ENCODE measurements at regions not wholly inside any gene's neighbourhood (a gene's known extent, or its start where the extent isn't known, plus 50 kb on each side); places are given as distances from the start of the nearest gene placed in this dataset.

DNA sequence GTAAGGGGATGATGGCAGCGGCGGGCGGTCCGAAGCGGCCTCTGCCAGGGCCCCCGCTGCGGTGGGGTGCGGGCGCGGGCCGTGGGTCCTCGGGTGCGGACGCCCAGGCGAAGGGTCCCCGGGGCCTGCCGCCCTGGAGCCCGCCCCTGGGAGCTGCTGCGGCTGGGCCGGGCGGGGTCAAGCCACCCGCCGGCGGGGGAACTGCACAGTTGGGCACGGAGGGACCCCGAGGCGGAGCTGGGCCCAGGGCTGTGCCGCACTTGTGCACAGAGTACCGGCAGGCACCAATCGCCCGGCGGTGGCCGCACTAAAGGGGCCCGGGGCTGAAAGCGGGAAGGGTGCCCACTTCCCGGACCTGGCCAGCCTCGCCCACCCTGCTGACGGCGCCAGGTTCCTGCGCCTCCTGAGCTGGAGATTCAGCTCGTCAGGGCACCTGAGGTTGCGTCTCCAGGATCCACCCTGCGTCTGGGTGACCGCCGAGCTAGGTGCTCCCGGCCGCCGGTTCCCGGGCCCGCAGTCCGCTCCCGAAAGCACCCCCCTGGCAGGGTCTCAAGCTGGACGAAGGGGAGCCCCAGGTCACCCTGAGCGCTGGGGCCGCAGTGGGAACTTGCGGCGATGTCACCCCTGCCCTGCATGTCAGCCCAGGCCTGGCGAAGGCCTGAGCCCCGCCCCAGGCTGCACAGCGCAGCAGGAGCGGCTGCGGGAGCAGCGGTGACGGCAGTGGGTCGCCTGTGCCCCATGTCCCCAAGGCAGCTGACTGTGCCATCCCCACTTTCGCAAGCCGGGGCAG is 56.7 kb upstream of the ETV3 start:
- no peak for DNase-seq (ENCODE audit: low read depth in 2 of 3, low spot score in 1 of 3)

DNA sequence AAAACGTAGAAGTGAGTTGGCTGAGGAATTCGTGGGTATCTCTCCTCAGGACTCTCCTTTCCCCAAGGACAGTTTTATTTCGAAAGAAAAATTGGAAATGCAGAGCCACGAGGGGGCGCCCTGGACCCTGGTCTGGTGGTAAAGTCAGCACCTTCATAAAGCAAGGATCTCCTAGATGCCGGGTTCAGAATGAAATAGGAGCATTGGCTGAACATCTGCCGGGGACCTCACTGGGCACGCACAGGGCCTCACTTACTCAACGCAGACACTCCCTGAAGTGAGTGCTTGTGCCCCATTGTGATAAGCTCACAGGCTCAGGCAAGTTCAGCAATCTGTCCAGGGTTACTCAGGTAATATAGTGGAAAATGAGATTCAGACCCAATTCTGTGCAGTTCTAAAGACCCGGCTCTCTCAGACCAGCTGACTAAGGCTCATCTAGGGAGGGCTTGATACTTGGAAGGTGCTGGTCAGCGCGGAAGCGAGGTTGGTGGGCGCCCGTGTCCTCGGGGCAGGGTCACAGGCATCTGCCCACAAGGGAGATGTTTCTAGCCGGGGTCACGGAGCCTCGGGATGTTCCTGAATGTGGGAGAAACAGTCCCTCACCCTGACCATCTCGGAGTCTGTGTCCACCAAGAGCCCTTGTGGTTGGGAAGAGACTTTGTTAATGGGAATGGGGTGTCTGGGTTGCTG is 55.7 kb upstream of the ETV3 start:
- peak; percentile 47 to 61 (median 50) for DNase-seq (ENCODE audit: low read depth in 2 of 3, low spot score in 1 of 3)

GRCh38 chr1:157193219-157193618 is 55.0 kb upstream of the ETV3 start:
- DNase-seq (ENCODE audit: low read depth in 2 of 3, low spot score in 1 of 3): no peak

DNA sequence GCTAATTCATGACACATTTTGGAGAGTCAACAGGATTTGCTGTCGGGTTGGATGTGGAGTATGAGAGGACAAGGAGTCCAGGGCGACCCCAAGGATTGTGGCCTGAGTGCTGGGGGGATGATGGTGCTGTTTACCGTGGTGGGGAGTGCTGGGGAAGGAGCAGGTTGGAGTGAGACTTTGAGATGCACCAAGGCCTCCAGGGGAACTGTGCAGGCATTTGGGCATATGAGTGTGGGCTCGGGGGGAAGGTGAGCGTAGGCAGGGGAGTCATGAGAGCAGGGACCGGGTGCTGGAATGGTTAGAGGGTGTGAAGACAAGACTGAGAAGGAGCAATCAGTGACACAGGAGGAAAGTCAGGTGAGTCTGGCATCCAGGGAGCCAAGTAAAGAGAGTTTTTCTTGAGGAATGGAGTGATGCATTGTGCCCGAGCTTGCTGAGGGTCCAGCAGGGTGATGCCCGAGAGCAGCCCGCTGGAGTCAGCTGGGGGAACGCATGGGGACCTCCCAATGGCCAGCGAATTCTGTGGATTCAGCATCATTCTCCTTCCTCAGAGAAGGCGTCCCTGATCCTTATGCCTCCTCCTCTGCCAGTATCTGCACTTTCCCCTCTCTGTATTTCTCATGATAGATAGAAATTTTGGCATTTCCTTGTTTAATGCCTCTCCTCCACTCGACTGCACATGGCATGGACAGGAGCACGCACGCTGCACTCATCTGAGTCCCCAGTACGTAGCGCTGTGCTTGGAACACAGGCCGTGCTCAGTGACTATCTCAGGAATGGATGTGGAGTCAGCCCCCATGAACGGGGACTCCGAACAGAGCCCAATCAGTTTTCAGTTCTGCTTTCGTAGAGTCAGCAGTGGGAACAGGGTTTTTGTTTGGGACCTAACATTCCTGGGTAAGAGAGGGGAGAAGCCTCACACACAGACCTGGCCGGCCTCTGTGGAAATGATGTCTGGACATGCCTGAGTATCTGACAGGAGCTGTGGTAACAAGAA is 52.1 kb upstream of the ETV3 start:
- no peak for DNase-seq (ENCODE audit: low read depth in 2 of 3, low spot score in 1 of 3)

GRCh38 chr1:157189096-157189495 is 50.9 kb upstream of the ETV3 start:
- DNase-seq (ENCODE audit: low read depth in 2 of 3, low spot score in 1 of 3): no peak

Measured in stimulated activated CD4-positive, alpha-beta T cell treated with anti-CD3 and anti-CD28 coated beads, Interleukin-12 subunit alpha, Interleukin-12 subunit beta, amount 100 ng/mL, for 48 hours (primary cell).